H1 (cell line): ENCODE measurements at regions not wholly inside any gene's neighbourhood (a gene's known extent, or its start where the extent isn't known, plus 50 kb on each side); places are given as distances from the start of the nearest gene placed in this dataset.

ENCODE experiments used
- CTCF ChIA-PET: fragments of 300-600 bp; sonication (Branson Sonifier 250); formaldehyde crosslinking; loops from one replicate; lab custom pipeline; 2021; ENCODE audit not compliant: partially characterized antibody; lab: Charles Lee
- POLR2A ChIA-PET: fragments of 300-600 bp; sonication (Branson Sonifier 250); formaldehyde crosslinking; loops from one replicate; lab custom pipeline; 2021; ENCODE audit warnings: inconsistent platforms; ENCODE audit not compliant: partially characterized antibody; lab: Charles Lee
- DNase-seq, 2 experiments: peaks; one replicate each; pipeline versions ENCODE4 v3.0.0 to v3.0.0-alpha.2; 2010 to 2022; ENCODE audit warnings: low spot score in 2 of 2, low read depth in 1 of 2, mixed read lengths in 1 of 2
- FAIRE-seq: peaks from 2 replicates; lab custom pipeline; 2011; peaks lifted over from hg19 to GRCh38; lab: Jason Lieb, UNC
- H2AFZ ChIP-seq: 2 replicates; pipeline ENCODE4 v1.8.1; 2012; ENCODE audit warnings: low read length, inconsistent platforms
- H2AK5ac ChIP-seq: 2 replicates; pipeline ENCODE4 v1.6.1; 2013; ENCODE audit warnings: low read depth, low read length
- H2BK120ac ChIP-seq: replicated peaks from 2 replicates; pipeline ENCODE3; 2013; ENCODE audit warnings: low read depth, low read length, inconsistent platforms
- H2BK12ac ChIP-seq: 2 replicates; pipeline ENCODE4 v1.6.1; 2013; ENCODE audit warnings: low read depth, low read length
- H2BK15ac ChIP-seq: 2 replicates; pipeline ENCODE4 v1.6.1; 2013; ENCODE audit warnings: low read length
- H2BK20ac ChIP-seq: 2 replicates; pipeline ENCODE4 v1.6.1; 2013; ENCODE audit warnings: low read length
- H2BK5ac ChIP-seq: 2 replicates; pipeline ENCODE4 v1.6.1; 2013; ENCODE audit warnings: low read depth, low read length
- H3K14ac ChIP-seq: 2 replicates; pipeline ENCODE4 v1.6.1; 2013; ENCODE audit warnings: inconsistent platforms; ENCODE audit not compliant: insufficient read length
- H3K18ac ChIP-seq: 2 replicates; pipeline ENCODE4 v1.6.1; 2013; ENCODE audit warnings: low read length; ENCODE audit errors: extremely low read depth
- H3K23ac ChIP-seq: 2 replicates; pipeline ENCODE4 v1.6.1; 2013; ENCODE audit warnings: inconsistent platforms; ENCODE audit not compliant: insufficient read length
- H3K23me2 ChIP-seq: 2 replicates; pipeline ENCODE4 v1.6.1; 2013; ENCODE audit warnings: low read depth, low read length
- H3K27ac ChIP-seq: 2 replicates; pipeline ENCODE4 v1.6.1; 2011; ENCODE audit warnings: low read depth, low read length, inconsistent platforms
- H3K27me3 ChIP-seq, 4 experiments: replicated peaks in 1 of 4; 1 replicate in 1 of 4; 2 replicates in 3 of 4; pipeline versions ENCODE4 v1.6.1 to v1.8.1; 2011 to 2013; ENCODE audit warnings: low read length in 3 of 4, mild to moderate bottlenecking in 3 of 4, inconsistent platforms in 2 of 4, mixed read lengths in 2 of 4, moderate library complexity in 1 of 4; ENCODE audit not compliant: control insufficient read depth in 3 of 4, insufficient read depth in 3 of 4; ENCODE audit errors: extremely low read depth in 1 of 4
- H3K36me3 ChIP-seq, 4 experiments: 2 replicates each; pipeline versions ENCODE4 v1.6.1 to v1.8.1; 2011 to 2013; ENCODE audit warnings: mild to moderate bottlenecking in 4 of 4, low read length in 3 of 4, moderate library complexity in 2 of 4, control low read depth in 1 of 4, inconsistent platforms in 1 of 4; ENCODE audit not compliant: insufficient read depth in 4 of 4, control insufficient read depth in 2 of 4
- H3K4ac ChIP-seq: replicated peaks from 2 replicates; pipeline ENCODE3; 2013; ENCODE audit warnings: low read length, low read depth, mixed read lengths, inconsistent platforms; ENCODE audit not compliant: insufficient read length
- H3K4me1 ChIP-seq, 4 experiments: replicated peaks in 1 of 4; 1 replicate in 1 of 4; 2 replicates in 3 of 4; pipeline versions ENCODE4 v1.6.1 to v1.8.1; 2011 to 2013; ENCODE audit warnings: low read length in 3 of 4, inconsistent platforms in 2 of 4, mixed read lengths in 1 of 4; ENCODE audit not compliant: insufficient read depth in 4 of 4, control insufficient read depth in 3 of 4
- H3K4me2 ChIP-seq, 2 experiments: 2 replicates each; pipeline versions ENCODE4 v1.6.1 to v1.8.1; 2011 to 2013; ENCODE audit warnings: low read depth in 2 of 2, low read length in 2 of 2, control low read depth in 1 of 2, inconsistent platforms in 1 of 2, mild to moderate bottlenecking in 1 of 2; ENCODE audit not compliant: insufficient read depth in 1 of 2
- H3K4me3 ChIP-seq, 4 experiments: fragments of 200-600, 300-600 bp in 1 of 4; sonication (generic), shearing (Covaris generic), sonication (Bioruptor Twin) in 1 of 4; 2 replicates each; pipeline versions ENCODE4 v1.5.1 to v1.8.1; 2011 to 2016; ENCODE audit warnings: low read length in 4 of 4, low read depth in 3 of 4, control low read depth in 2 of 4, inconsistent platforms in 2 of 4, mild to moderate bottlenecking in 2 of 4, mixed read lengths in 1 of 4, moderate library complexity in 1 of 4; ENCODE audit not compliant: insufficient read depth in 2 of 4; ENCODE audit errors: extremely low read depth in 1 of 4
- H3K56ac ChIP-seq: replicated peaks from 2 replicates; pipeline ENCODE3; 2013; ENCODE audit warnings: low read depth, mild to moderate bottlenecking, mixed read lengths, low read length, inconsistent platforms; ENCODE audit not compliant: insufficient read length
- H3K79me1 ChIP-seq: 2 replicates; pipeline ENCODE4 v1.6.1; 2013; ENCODE audit warnings: low read depth, low read length, control low read depth
- H3K79me2 ChIP-seq, 2 experiments: 2 replicates each; pipeline versions ENCODE4 v1.6.1 to v1.8.1; 2012 to 2013; ENCODE audit warnings: low read length in 2 of 2, mild to moderate bottlenecking in 2 of 2, inconsistent platforms in 1 of 2; ENCODE audit not compliant: insufficient read depth in 2 of 2, control insufficient read depth in 1 of 2
- H3K9ac ChIP-seq, 4 experiments: replicated peaks in 1 of 4; 1 replicate in 1 of 4; 2 replicates in 3 of 4; pipeline versions ENCODE4 v1.6.1 to v1.8.1; 2011 to 2013; ENCODE audit warnings: low read depth in 3 of 4, low read length in 3 of 4, control low read depth in 2 of 4, mild to moderate bottlenecking in 2 of 4, moderate library complexity in 2 of 4, inconsistent platforms in 1 of 4; ENCODE audit errors: extremely low read depth in 1 of 4
- H3K9me3 ChIP-seq, 2 experiments: 2 replicates each; pipeline versions ENCODE4 v1.6.1 to v1.8.1; 2012 to 2013; ENCODE audit warnings: mild to moderate bottlenecking in 2 of 2, moderate library complexity in 2 of 2, control low read depth in 1 of 2, inconsistent platforms in 1 of 2, low read depth in 1 of 2, low read length in 1 of 2, mixed read lengths in 1 of 2; ENCODE audit not compliant: insufficient read depth in 2 of 2
- H4K20me1 ChIP-seq, 2 experiments: replicated peaks in 1 of 2; 2 replicates each; pipeline versions ENCODE3 to v1.8.1; 2011 to 2013; ENCODE audit warnings: inconsistent platforms in 2 of 2, low read length in 2 of 2, mild to moderate bottlenecking in 1 of 2; ENCODE audit not compliant: insufficient read depth in 2 of 2, control insufficient read depth in 1 of 2
- H4K5ac ChIP-seq: 2 replicates; pipeline ENCODE4 v1.6.1; 2013; ENCODE audit warnings: low read length, low read depth, mixed read lengths, inconsistent platforms; ENCODE audit not compliant: insufficient read length
- H4K8ac ChIP-seq: 2 replicates; pipeline ENCODE4 v1.8.0; 2013; ENCODE audit warnings: mild to moderate bottlenecking, moderate library complexity, low read length, inconsistent platforms; ENCODE audit not compliant: insufficient read depth; ENCODE audit errors: extremely low read depth
- H4K91ac ChIP-seq: replicated peaks from 2 replicates; pipeline ENCODE3; 2013; ENCODE audit warnings: low read length, mixed read lengths, inconsistent platforms; ENCODE audit not compliant: insufficient read length
- CHD1 ChIP-seq: IDR thresholded peaks from 2 replicates; pipeline ENCODE4 v1.6.1; 2012; ENCODE audit warnings: low read depth, low read length, improper control_type of control experiment
- E2F6 ChIP-seq: IDR thresholded peaks from 2 replicates; pipeline ENCODE4 v1.6.1; 2012; ENCODE audit warnings: inconsistent platforms
- EZH2 ChIP-seq: fragments of 200-600 bp; sonication (generic); IDR thresholded peaks from 2 replicates; pipeline ENCODE4 v1.7.1; 2012; ENCODE audit warnings: low read depth, mild to moderate bottlenecking, moderate library complexity, low read length, inconsistent platforms; ENCODE audit not compliant: severe bottlenecking
- KDM5A ChIP-seq: fragments of 200-600 bp; IDR thresholded peaks from 2 replicates; pipeline ENCODE4 v1.7.1; 2012; ENCODE audit warnings: mild to moderate bottlenecking, low read length, inconsistent platforms, mixed read lengths
- WGBS, 2 experiments: shearing (Covaris generic) in 1 of 2; methylation state at CpG; one replicate each; pipeline versions ENCODE4 v1.1.6 to v1.1.7; 2013 to 2015; ENCODE audit warnings: low lambda C conversion rate in 2 of 2, mixed read lengths in 2 of 2, inconsistent platforms in 1 of 2, low coverage in 1 of 2, missing lambda C conversion rate in 1 of 2; ENCODE audit not compliant: insufficient replicate concordance in 2 of 2, insufficient coverage in 1 of 2, insufficient read length in 1 of 2; ENCODE audit errors: extremely low coverage in 1 of 2, missing lambda C conversion rate in 1 of 2; 5-methylcytosine and 5-hydroxymethylcytosine counted together

- H3K4me2 ChIP-seq: no peak overlapping the region
- no peak overlapping the region for H4K8ac ChIP-seq
- FAIRE-seq (no peak), DNase-seq (no peak)
- H3K79me1 ChIP-seq: no peaks in the 10 kb centered on the region
- no peak overlapping the region for H3K56ac ChIP-seq
- no peak overlapping the region for H3K4ac ChIP-seq
- no peak overlapping the region for H2BK20ac ChIP-seq
- 88% methylated on average over 5 of the region's 5 CpGs; no CpG with 5 or more reads in 1 of the 2 experiments for WGBS, 2 experiments
- no peak overlapping the region for H2BK12ac ChIP-seq
- H3K79me2 ChIP-seq: no peaks in the 10 kb centered on the region
- no peaks in the 10 kb centered on the region for H3K4me1 ChIP-seq
- H3K14ac ChIP-seq: no peak overlapping the region
- no peaks in the 10 kb centered on the region for H3K9me3 ChIP-seq
- ChIA-PET CTCF (no interaction called here), POLR2A (no interaction called here)
- no peak overlapping the region for H4K91ac ChIP-seq
- no peak overlapping the region for H3K18ac ChIP-seq
- H3K23me2 ChIP-seq: no peaks in the 10 kb centered on the region
- no peaks in the 10 kb centered on the region for H4K20me1 ChIP-seq
- no peak overlapping the region for H4K5ac ChIP-seq
- no peak overlapping the region for H2BK120ac ChIP-seq
- no peaks in the 10 kb centered on the region for H3K36me3 ChIP-seq
- no peak overlapping the region for H3K27ac ChIP-seq
- no peak overlapping the region for H2AFZ ChIP-seq
- H3K27me3 ChIP-seq: no peaks in the 10 kb centered on the region
- no peak overlapping the region for H2AK5ac ChIP-seq
- H3K9ac ChIP-seq: no peak overlapping the region
- H2BK5ac ChIP-seq: no peak overlapping the region
- no peak overlapping the region for H3K4me3 ChIP-seq
- no peak overlapping the region for H3K23ac ChIP-seq
- H2BK15ac ChIP-seq: no peak overlapping the region
- TF ChIP-seq KDM5A: no peak
- TF ChIP-seq CHD1: no peak
- TF ChIP-seq E2F6: no peak
- TF ChIP-seq EZH2: no peak
Observed at GRCh38 chr18:55064760-55065159, 105.5 kb upstream of the CCDC68 start.
